ENCODE measurements at regions not wholly inside any gene's neighbourhood (a gene's known extent, or its start where the extent isn't known, plus 50 kb on each side); places are given as distances from the start of the nearest gene placed in this dataset.

GRCh38 chr21:28738882-28739281 is 253.8 kb downstream of the LTN1 start (continued):
- TF ChIP-seq HBP1 (CRISPR knock-in tag; IDR thresholded peaks at IDR 0.05) (no peak), SP1 (CRISPR knock-in tag; IDR thresholded peaks at IDR 0.05) (no peak), ZC3H8 (IDR thresholded peaks at IDR 0.05) (no peak), CTCFL (IDR thresholded peaks at IDR 0.05; ENCODE audit: borderline replicate concordance, insufficient read depth, low read depth, low read length, poor library complexity, severe bottlenecking) (no peak), NRF1 (conservative IDR thresholded peaks at IDR 0.05 in 1 of 2, IDR thresholded peaks at IDR 0.05 in 1 of 2) (no peak), RBBP5 (IDR thresholded peaks at IDR 0.05; ENCODE audit: borderline replicate concordance, insufficient read depth, low read length, poor library complexity, severe bottlenecking) (no peak)

- Histone ChIP-seq H3K79me2 (ENCODE audit: control insufficient read depth, insufficient read depth, low read length) (no peaks in the 10 kb centered on the region), H3K4me1 (replicated peaks in 1 of 2; ENCODE audit: control insufficient read depth in 2 of 2, insufficient read depth in 2 of 2, low read length in 2 of 2) (no peaks in the 10 kb centered on the region), H3K27me3 (ENCODE audit: control insufficient read depth in 2 of 2, insufficient read depth in 2 of 2, low read length in 2 of 2) (no peaks in the 10 kb centered on the region), H3K4me3 (no peak overlapping the region), H3K9me3 (replicated peaks; ENCODE audit: control insufficient read depth, insufficient read depth, low read depth, low read length) (no peaks in the 10 kb centered on the region), H3K9ac (ENCODE audit: insufficient read depth in 1 of 2, low read depth in 2 of 2, low read length in 2 of 2) (no peak overlapping the region), H3K27ac (ENCODE audit: extremely low read depth, low read depth, low read length) (no peak overlapping the region), H4K20me1 (replicated peaks; ENCODE audit: control insufficient read depth, insufficient read depth, low read length) (no peaks in the 10 kb centered on the region), H3K36me3 (ENCODE audit: control insufficient read depth, insufficient read depth, low read length) (no peaks in the 10 kb centered on the region), H3K9me1 (ENCODE audit: control insufficient read depth, insufficient read depth, low read length) (no peaks in the 10 kb centered on the region), H2AFZ (ENCODE audit: low read depth, low read length) (no peak overlapping the region), H3K4me2 (ENCODE audit: insufficient read depth, low read length) (no peak overlapping the region)
- in situ Hi-C loops (cut with MboI) (no loop called here), intact Hi-C loops (cut with micrococcal nuclease) (no loop called here)
- ChIA-PET CTCF (ENCODE audit: low intra/inter-chr PET ratio) (no interaction called here), POLR2A (no interaction called here)
- FAIRE-seq (no peak), DNase-seq (ENCODE audit: extremely low read depth in 1 of 4, low spot score in 3 of 4) (no peak), ATAC-seq (no peak)
- WGBS (ENCODE audit: insufficient coverage, low coverage, missing lambda C conversion rate), result 0% methylated on average over 5 of the region's 5 CpGs
- no TSS peak for BruUV-seq (replicated peaks)
- no peak for TF ChIP-seq MGA (IDR thresholded peaks at IDR 0.05)
Measured at GRCh38 chr21:28738420-28738704, 254.3 kb downstream of the LTN1 start.
